ENCODE measurements at regions not wholly inside any gene's neighbourhood (a gene's known extent, or its start where the extent isn't known, plus 50 kb on each side); places are given as distances from the start of the nearest gene placed in this dataset.

GRCh38 chr5:91707521-91707841 is 324.4 kb upstream of the ARRDC3 start:
- DNase-seq = no peak
- Histone ChIP-seq H3K4me1 (no peaks in the 10 kb centered on the region), H3K27me3 (no peaks in the 10 kb centered on the region), H3K4me3 (no peak overlapping the region), H3K36me3 (no peaks in the 10 kb centered on the region), H3K9me3 (no peaks in the 10 kb centered on the region), H3K27ac (no peak overlapping the region)
- TF ChIP-seq CTCF (IDR thresholded peaks at IDR 0.05) (no peak), POLR2A (IDR thresholded peaks at IDR 0.05) (no peak)
- intact Hi-C loops (cut with DNase I) = no loop called here
- 54 to 58% methylated on average over 1 of the region's 1 CpG for whole genome bisulfite sequencing, 2 donors

GRCh38 chr5:91706785-91707520 is 323.8 kb upstream of the ARRDC3 start:
- no peaks in the 10 kb centered on the region for H3K4me1 ChIP-seq
- no peak overlapping the region for H3K27ac ChIP-seq
- intact Hi-C loops (cut with DNase I) = no loop called here
- TF ChIP-seq CTCF (IDR thresholded peaks at IDR 0.05) = no peak
- TF ChIP-seq POLR2A (IDR thresholded peaks at IDR 0.05) = no peak
- no peak overlapping the region for H3K4me3 ChIP-seq
- H3K9me3 ChIP-seq = no peaks in the 10 kb centered on the region
- H3K27me3 ChIP-seq = no peaks in the 10 kb centered on the region
- no peaks in the 10 kb centered on the region for H3K36me3 ChIP-seq
- WGBS, 2 donors = 23 to 36% methylated on average over 1 of the region's 1 CpG
- no peak for DNase-seq

GRCh38 chr5:91703128-91703527 is 320.0 kb upstream of the ARRDC3 start:
- no peak overlapping the region for H3K4me3 ChIP-seq
- H3K4me1 ChIP-seq = no peaks in the 10 kb centered on the region
- H3K36me3 ChIP-seq = no peaks in the 10 kb centered on the region
- no peaks in the 10 kb centered on the region for H3K27me3 ChIP-seq
- H3K27ac ChIP-seq = no peak overlapping the region
- no peaks in the 10 kb centered on the region for H3K9me3 ChIP-seq
- 82 to 93% methylated on average over 2 of the region's 2 CpGs for WGBS, 2 donors
- no peak for TF ChIP-seq CTCF (IDR thresholded peaks at IDR 0.05)
- TF ChIP-seq POLR2A (IDR thresholded peaks at IDR 0.05) = no peak
- intact Hi-C loops (cut with DNase I) = no loop called here
- no peak for DNase-seq

GRCh38 chr5:91699429-91699828 is 316.3 kb upstream of the ARRDC3 start:
- H3K4me1 ChIP-seq = no peaks in the 10 kb centered on the region
- H3K27me3 ChIP-seq = no peaks in the 10 kb centered on the region
- intact Hi-C loops (cut with DNase I) = no loop called here
- H3K4me3 ChIP-seq = no peak overlapping the region
- 67 to 72% methylated on average over 3 of the region's 3 CpGs for WGBS, 2 donors
- H3K36me3 ChIP-seq = no peaks in the 10 kb centered on the region
- no peak overlapping the region for H3K27ac ChIP-seq
- no peak for DNase-seq
- TF ChIP-seq POLR2A (IDR thresholded peaks at IDR 0.05) (no peak), CTCF (IDR thresholded peaks at IDR 0.05) (no peak)
- no peaks in the 10 kb centered on the region for H3K9me3 ChIP-seq

- no peak for DNase-seq
- Histone ChIP-seq H3K27ac (no peak overlapping the region), H3K4me1 (no peaks in the 10 kb centered on the region), H3K36me3 (no peaks in the 10 kb centered on the region), H3K9me3 (peaks cover 0 to 9% (median 0%) of the 10 kb centered on the region in 3 donors), H3K27me3 (no peaks in the 10 kb centered on the region), H3K4me3 (no peak overlapping the region)
- TF ChIP-seq CTCF (IDR thresholded peaks at IDR 0.05) = no peak
- no peak for TF ChIP-seq POLR2A (IDR thresholded peaks at IDR 0.05)
- intact Hi-C loops (cut with DNase I) = no loop called here
- 83% methylated on average over 2 of the region's 2 CpGs; no CpG with 5 or more reads in 1 of the 2 donors for WGBS, 2 donors
These were observed 308.5 kb upstream of the ARRDC3 start for GRCh38 chr5:91691592-91691991.
